ENCODE measurements at regions not wholly inside any gene's neighbourhood (a gene's known extent, or its start where the extent isn't known, plus 50 kb on each side); places are given as distances from the start of the nearest gene placed in this dataset.

GRCh38 chr17:79188685-79189084 lies 114.1 kb downstream of the ENGASE start:
- TF ChIP-seq CTCF (IDR thresholded peaks at IDR 0.05) = no peak
- TF ChIP-seq REST (IDR thresholded peaks at IDR 0.05; ENCODE audit: insufficient read depth in 1 of 2, low read depth in 2 of 2, low read length in 1 of 2) = no peak
- no peak for TF ChIP-seq SIN3A (IDR thresholded peaks at IDR 0.05; ENCODE audit: borderline replicate concordance, insufficient read depth, low read depth, low read length)
- no peak for TF ChIP-seq POLR2AphosphoS5 (IDR thresholded peaks at IDR 0.05; ENCODE audit: low read depth, low read length)
- TF ChIP-seq TCF7L2 (IDR thresholded peaks at IDR 0.05; ENCODE audit: low read depth, low read length) = no peak
